VCaP (cell line): ENCODE measurements at regions not wholly inside any gene's neighbourhood (a gene's known extent, or its start where the extent isn't known, plus 50 kb on each side); places are given as distances from the start of the nearest gene placed in this dataset.
"Not testable (repeated sequence)": the region's sequence is repeated elsewhere in the genome, so short reads cannot be mapped to it uniquely, and the experiment has no call there.

Experiments used
- H3K27ac ChIP-seq: fragments of 450-650 bp; 2 replicates; pipeline ENCODE4 v1.5.1; 2017
- CTCF ChIP-seq: fragments of 450-650 bp; conservative IDR thresholded peaks from 2 replicates; pipeline ENCODE4 v1.5.1; 2017; ENCODE audit warnings: mild to moderate bottlenecking, moderate library complexity

GRCh38 chr5:108515517-108516105 lies 133.7 kb upstream of the FBXL17 start:
- no peak overlapping the region for H3K27ac ChIP-seq
- no peak for TF ChIP-seq CTCF

- no peak overlapping the region for H3K27ac ChIP-seq
- no peak for TF ChIP-seq CTCF
Observed at GRCh38 chr5:108508979-108509378, 127.1 kb upstream of the FBXL17 start.

- no peak overlapping the region for H3K27ac ChIP-seq
- TF ChIP-seq CTCF, result no peak
Observed at GRCh38 chr5:108507631-108508030, 125.7 kb upstream of the FBXL17 start.

GRCh38 chr5:108505608-108506007 lies 123.7 kb upstream of the FBXL17 start:
- no peak overlapping the region for H3K27ac ChIP-seq
- TF ChIP-seq CTCF, result no peak

- no peak for TF ChIP-seq CTCF
Observed at GRCh38 chr5:108504974-108505373, 123.1 kb upstream of the FBXL17 start.

GRCh38 chr5:108503986-108504385 lies 122.1 kb upstream of the FBXL17 start:
- H3K27ac ChIP-seq, result no peak overlapping the region
- TF ChIP-seq CTCF, result no peak

More at GRCh38 chr5:108504974-108505373, 123.1 kb upstream of the FBXL17 start:
- no peak overlapping the region for H3K27ac ChIP-seq

GRCh38 chr5:108495615-108496014 lies 113.7 kb upstream of the FBXL17 start:
- H3K27ac ChIP-seq, result not testable (repeated sequence)

- no peak for TF ChIP-seq CTCF
- H3K27ac ChIP-seq, result no peak overlapping the region
Observed at GRCh38 chr5:108487951-108488350, 106.1 kb upstream of the FBXL17 start.
